ENCODE measurements at regions not wholly inside any gene's neighbourhood (a gene's known extent, or its start where the extent isn't known, plus 50 kb on each side); places are given as distances from the start of the nearest gene placed in this dataset.
"Not testable (repeated sequence)": the region's sequence is repeated elsewhere in the genome, so short reads cannot be mapped to it uniquely, and the experiment has no call there.

DNA sequence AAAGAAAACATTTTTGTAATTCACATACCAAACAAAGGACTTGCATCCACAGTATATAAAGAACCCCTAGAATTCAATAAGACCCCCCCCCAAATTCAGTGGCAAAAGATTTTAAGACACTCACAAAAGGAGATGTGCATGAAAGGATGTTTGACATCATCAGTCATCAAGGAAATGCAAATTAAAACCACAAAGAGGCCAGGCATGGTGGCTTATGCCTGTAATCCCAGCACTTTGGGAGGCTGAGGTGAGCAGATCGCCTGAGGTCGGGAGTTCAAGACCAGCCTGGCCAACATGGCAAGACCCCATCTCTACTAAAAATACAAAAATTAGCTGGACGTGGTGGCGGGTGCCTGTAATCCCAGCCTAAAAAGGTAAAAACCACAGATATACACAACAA is 61.3 kb downstream of the AIPL1 start:
- in situ Hi-C loops (cut with HindIII; ENCODE audit: low sequenced_read_pairs) = not testable (repeated sequence)

- in situ Hi-C loops (cut with HindIII; ENCODE audit: low sequenced_read_pairs) = no loop called here
Measured at GRCh38 chr17:6366221-6366666, 68.7 kb downstream of the AIPL1 start.

GRCh38 chr17:6365200-6365943 is 69.5 kb downstream of the AIPL1 start:
- in situ Hi-C loops (cut with HindIII; ENCODE audit: low sequenced_read_pairs) = no loop called here

GRCh38 chr17:6361733-6362132 is 73.2 kb downstream of the AIPL1 start:
- in situ Hi-C loops (cut with HindIII; ENCODE audit: low sequenced_read_pairs) = loop anchor here (5.0 kb wide), 1 partner anchor 104 kb away; no protein-coding TSS in a partner anchor

DNA sequence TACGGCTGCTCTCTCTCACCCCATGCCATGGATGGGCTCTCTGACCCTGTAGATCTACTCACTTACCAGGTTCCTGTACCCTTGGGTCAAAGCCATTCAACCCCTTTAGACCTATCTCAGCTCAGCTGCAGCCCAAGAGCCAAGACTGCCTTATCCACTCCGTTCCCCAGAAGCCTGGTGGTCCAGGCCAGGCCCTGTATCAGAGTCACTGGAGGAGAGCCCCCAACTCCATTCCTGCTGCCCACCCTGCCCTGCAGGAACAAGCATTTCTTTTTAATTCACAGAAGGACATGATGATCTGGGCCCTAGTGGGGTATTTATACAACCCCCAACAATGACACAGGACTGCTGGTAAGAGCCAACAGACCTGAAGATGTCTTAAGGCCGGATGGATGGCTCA is 76.8 kb downstream of the AIPL1 start:
- in situ Hi-C loops (cut with HindIII; ENCODE audit: low sequenced_read_pairs) = no loop called here

GRCh38 chr17:6356562-6356961 is 78.4 kb downstream of the AIPL1 start:
- in situ Hi-C loops (cut with HindIII; ENCODE audit: low sequenced_read_pairs) = no loop called here

DNA sequence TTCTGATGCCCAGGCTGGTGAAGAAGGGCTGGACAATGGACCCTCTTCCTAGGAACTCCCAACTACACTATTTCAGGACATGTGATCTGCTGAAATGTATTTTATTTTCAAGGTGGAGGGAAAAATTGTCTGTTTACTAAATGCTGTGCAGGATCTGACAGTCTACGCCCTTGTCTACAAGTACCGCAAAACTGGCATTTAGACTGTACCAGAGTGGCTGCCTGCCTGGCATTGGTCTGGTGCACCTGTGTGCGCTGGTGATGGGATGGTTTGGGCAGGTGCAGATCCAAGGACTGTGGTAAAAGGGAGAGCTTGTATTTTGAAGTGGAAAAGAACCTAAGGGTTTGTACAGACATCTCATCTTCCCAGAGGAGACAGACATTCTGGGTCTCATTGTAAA is 79.7 kb downstream of the AIPL1 start:
- in situ Hi-C loops (cut with HindIII; ENCODE audit: low sequenced_read_pairs) = no loop called here

DNA sequence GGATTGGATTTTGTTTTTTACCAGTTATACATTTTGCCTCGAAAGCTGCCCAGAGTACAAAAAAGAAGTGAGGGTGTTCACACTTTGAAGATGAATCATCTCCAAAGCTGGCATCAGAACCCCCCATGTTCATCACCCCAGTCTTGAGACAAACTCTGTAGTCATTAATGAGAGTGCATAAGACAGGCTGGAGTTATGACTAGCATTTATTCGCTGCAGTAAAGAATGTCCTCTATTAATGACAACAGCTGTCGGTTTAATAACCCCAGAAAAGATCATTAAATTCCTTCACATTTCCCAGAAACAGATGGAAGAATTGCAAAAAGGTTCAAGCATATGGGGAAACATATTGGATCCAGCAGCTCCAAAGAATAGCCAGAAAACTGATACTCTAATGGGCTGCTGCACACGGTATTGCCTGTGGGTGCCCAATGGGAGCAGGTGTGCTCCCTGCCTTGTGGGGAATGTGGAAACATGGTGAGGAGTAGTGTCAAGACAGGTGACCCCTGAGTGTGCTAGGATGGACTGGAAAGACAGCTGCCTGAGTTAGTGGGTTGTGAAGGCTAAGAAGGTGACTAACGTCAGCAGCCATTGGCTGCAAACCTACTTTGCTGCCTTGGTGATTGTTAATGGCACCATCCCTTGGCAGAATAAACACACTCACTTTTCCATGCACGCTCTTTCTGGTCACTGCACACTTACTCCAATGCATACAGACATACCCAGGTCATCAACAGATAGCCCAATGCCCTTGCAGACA is 81.9 kb downstream of the AIPL1 start:
- in situ Hi-C loops (cut with HindIII; ENCODE audit: low sequenced_read_pairs) = no loop called here

GRCh38 chr17:6352016-6352415 is 82.9 kb downstream of the AIPL1 start:
- in situ Hi-C loops (cut with HindIII; ENCODE audit: low sequenced_read_pairs) = no loop called here

DNA sequence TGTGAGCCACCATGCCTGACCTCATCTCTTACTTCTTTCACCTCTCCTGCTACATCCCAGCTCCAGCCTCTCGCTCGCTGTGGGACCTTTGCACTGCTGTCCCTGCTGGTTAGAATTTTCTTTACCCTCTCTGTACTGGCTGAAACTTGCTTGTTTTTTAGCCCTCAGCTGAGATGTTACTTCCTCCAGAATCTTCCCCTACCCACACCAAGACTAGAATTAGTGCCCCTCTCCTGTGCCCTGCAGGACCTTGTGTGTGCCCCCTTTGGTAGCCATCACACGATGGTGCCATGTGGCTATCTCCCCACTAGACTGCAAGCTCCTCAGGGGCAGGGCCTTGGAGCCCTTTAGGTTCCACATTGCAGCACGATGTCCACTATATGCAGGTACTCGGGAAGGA is 84.1 kb downstream of the AIPL1 start:
- in situ Hi-C loops (cut with HindIII; ENCODE audit: low sequenced_read_pairs) = no loop called here

GRCh38 chr17:6348891-6349290 is 86.0 kb downstream of the AIPL1 start:
- in situ Hi-C loops (cut with HindIII; ENCODE audit: low sequenced_read_pairs) = no loop called here

GRCh38 chr17:6347776-6348175 is 87.1 kb downstream of the AIPL1 start:
- in situ Hi-C loops (cut with HindIII; ENCODE audit: low sequenced_read_pairs) = no loop called here

DNA sequence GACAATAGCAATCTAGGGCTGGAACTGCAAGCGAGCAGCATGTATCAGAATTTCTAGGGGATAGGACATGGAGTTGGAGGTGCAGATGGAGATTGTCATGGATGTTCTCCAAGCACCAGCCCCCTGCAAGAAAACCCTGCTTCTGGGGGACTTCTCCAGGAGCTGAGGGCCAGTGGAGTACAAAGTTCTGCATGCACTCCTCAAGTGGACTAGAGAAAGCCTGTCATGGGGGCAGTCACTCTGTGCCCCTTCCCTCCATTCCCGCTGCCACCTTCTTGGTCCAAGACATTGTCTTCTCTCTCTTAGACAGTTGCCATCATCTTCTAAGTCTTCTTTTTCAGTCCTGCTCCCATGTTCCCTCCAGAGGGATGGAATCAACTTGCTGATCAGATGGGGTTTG is 87.9 kb downstream of the AIPL1 start:
- in situ Hi-C loops (cut with HindIII; ENCODE audit: low sequenced_read_pairs) = no loop called here

DNA sequence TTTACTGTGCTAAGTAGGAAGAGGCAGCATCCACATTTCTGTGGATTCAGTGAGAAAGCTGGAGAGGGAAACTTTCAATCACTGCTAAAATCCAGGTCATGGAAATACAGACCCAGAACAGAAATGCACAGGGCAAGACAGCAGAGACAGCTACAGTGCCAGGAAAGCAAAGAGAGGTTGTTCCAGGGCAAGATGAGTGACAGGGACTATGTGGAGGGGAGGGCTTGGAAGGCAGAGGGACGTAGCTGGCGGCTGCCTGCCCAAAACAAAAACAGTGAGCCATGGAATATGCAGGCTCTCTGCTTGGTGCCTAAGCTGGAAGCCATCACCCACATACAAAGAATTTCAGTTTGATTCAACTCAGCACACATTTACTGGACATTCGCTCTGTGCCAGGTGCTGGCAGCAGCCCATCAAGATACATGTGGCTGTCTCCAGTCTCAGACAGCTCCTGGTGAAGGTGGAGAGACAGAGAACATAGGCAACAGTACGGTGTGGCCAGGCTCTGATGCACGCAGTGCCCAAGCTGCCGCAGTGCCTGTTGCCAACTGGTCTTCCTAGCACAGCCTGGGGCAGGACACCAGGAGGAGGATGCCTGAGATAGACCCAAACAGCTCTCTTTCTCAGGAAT is 88.7 kb downstream of the AIPL1 start:
- in situ Hi-C loops (cut with HindIII; ENCODE audit: low sequenced_read_pairs) = no loop called here

DNA sequence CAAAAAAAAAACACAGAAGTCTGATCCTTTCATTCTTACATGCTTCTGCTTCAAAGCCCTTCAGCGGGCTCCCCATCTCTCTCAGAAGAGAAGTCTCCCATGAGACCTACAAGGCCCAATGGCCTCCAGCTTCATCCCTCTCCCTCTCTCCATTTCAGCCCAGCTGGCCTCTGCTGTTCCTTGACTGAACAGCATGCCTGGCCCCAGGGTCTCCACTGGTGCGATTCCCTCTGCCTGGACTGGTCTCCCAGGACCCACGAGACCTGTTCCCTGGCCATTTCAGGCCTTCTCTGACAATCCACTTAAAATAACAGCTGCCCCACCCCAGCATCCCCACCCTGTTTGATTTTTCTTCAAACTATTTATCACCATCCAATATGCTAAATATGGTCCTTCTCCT is 91.2 kb downstream of the AIPL1 start:
- in situ Hi-C loops (cut with HindIII; ENCODE audit: low sequenced_read_pairs) = no loop called here

GRCh38 chr17:6343191-6343590 is 91.7 kb downstream of the AIPL1 start:
- in situ Hi-C loops (cut with HindIII; ENCODE audit: low sequenced_read_pairs) = no loop called here

DNA sequence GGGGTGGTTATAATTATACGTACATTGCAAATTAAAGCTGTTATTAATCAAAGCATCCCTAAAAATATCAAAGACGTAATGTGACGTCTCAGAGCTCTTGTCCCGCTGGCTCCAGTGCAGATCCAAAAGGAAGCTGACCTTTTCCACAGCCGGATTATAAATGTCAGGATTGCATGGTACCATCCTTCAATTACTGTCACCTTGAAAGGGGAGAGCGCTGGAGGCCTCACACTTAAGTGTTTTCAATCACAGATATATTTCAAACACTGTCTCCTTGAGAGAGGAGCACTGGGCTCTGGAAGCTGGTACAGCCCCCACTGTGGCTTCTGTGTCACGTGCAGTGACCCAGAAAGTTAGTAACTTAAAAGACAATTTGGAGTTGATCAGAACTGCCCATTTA is 94.2 kb downstream of the AIPL1 start:
- in situ Hi-C loops (cut with HindIII; ENCODE audit: low sequenced_read_pairs) = no loop called here

- in situ Hi-C loops (cut with HindIII; ENCODE audit: low sequenced_read_pairs) = no loop called here
Measured at GRCh38 chr17:6334386-6334785, 100.5 kb downstream of the AIPL1 start.

DNA sequence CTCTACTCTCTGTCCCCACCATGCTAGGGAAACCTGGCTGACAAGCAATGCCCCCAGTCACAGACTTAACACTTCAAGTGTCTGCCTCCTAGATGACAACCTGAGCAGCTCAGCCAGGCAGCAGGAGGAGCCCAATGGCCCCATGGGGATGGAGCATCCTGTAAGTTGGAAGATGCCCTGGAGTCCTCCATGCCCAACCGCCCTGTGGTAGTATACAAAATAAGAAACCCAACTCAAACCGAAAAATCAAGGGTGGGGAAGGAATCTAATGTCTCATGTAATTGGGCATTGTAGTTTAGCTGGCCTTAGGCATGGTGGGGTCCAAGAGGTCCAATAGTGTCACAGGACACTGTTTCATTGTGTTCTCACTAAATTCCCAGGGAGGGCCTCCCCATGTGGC is 104.0 kb downstream of the AIPL1 start:
- in situ Hi-C loops (cut with HindIII; ENCODE audit: low sequenced_read_pairs) = no loop called here

DNA sequence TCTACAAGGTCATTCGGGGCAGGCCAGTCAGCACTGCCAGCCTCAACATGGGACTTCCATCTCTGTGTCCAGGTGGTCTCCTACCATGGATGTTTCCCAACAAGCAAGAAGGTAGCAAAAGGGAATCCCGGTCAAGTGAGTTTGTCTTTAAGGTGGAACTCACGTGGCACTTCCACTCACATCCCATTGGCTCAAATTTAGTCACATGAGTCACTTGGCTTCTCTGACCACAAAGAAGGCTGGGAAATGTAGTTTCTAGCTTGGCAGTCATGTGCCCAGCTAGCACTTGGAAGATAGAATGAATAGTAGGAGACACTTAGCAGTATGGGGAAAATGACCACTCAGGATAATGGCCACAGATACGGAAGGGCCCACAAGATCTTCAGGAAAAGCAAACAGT is 106.6 kb downstream of the AIPL1 start:
- in situ Hi-C loops (cut with HindIII; ENCODE audit: low sequenced_read_pairs) = no loop called here

- in situ Hi-C loops (cut with HindIII; ENCODE audit: low sequenced_read_pairs) = no loop called here
Measured at GRCh38 chr17:6327007-6327406, 107.9 kb downstream of the AIPL1 start.

DNA sequence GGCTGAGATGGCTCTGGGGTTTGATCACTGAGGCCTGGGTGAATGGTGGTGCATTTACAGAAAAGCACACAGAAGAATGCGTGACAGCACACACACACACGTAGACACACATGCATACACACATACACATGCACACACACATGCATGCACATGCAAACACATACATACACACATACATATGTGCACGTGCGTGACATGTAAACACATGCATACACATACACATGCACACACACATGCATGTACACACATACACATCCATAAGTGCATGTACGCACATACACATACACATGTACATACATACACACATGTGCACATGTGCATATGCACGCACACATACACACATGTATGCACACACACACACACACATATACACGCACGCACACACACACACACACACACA is 108.4 kb downstream of the AIPL1 start:
- in situ Hi-C loops (cut with HindIII; ENCODE audit: low sequenced_read_pairs) = no loop called here
